Loucy (cell line): ENCODE measurements at regions not wholly inside any gene's neighbourhood (a gene's known extent, or its start where the extent isn't known, plus 50 kb on each side); places are given as distances from the start of the nearest gene placed in this dataset.

Experiments used
- EZH2phosphoT487 ChIP-seq: fragments of 200-600 bp; IDR thresholded peaks from 2 replicates; pipeline ENCODE4 v1.6.1; 2018; ENCODE audit warnings: antibody characterized with exemption, mild to moderate bottlenecking, moderate library complexity, borderline replicate concordance
- TF ChIP-seq, protein P1 (sequence below): fragments of 200-600 bp; sonication (generic); conservative IDR thresholded peaks from 2 replicates; pipeline ENCODE4 v1.5.1; 2014; ENCODE audit warnings: mild to moderate bottlenecking, antibody characterized with exemption, low read length

DNA sequence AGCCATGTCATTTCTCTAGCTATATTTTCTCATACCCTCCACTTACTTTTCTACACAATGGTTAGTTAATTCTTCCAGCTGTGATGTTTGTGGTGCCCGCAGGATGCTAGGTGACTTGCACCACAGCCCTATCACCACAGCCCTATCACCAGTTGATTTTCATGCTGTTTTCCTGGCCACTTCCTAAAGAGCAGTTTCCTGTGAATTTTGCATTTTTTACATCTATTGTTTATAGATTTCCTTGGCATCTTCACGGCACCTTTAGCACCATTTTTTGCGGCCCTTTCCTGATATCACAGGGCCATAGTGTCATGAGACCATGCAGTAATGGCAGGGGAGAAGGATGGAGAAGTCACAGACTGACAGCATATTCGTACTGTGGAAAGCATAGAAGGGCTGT is 132.9 kb upstream of the PRICKLE2 start:
- TF ChIP-seq, protein P1, sequence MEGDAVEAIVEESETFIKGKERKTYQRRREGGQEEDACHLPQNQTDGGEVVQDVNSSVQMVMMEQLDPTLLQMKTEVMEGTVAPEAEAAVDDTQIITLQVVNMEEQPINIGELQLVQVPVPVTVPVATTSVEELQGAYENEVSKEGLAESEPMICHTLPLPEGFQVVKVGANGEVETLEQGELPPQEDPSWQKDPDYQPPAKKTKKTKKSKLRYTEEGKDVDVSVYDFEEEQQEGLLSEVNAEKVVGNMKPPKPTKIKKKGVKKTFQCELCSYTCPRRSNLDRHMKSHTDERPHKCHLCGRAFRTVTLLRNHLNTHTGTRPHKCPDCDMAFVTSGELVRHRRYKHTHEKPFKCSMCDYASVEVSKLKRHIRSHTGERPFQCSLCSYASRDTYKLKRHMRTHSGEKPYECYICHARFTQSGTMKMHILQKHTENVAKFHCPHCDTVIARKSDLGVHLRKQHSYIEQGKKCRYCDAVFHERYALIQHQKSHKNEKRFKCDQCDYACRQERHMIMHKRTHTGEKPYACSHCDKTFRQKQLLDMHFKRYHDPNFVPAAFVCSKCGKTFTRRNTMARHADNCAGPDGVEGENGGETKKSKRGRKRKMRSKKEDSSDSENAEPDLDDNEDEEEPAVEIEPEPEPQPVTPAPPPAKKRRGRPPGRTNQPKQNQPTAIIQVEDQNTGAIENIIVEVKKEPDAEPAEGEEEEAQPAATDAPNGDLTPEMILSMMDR, result no peak
- no peak for TF ChIP-seq EZH2phosphoT487
